ENCODE measurements at regions not wholly inside any gene's neighbourhood (a gene's known extent, or its start where the extent isn't known, plus 50 kb on each side); places are given as distances from the start of the nearest gene placed in this dataset.

DNA sequence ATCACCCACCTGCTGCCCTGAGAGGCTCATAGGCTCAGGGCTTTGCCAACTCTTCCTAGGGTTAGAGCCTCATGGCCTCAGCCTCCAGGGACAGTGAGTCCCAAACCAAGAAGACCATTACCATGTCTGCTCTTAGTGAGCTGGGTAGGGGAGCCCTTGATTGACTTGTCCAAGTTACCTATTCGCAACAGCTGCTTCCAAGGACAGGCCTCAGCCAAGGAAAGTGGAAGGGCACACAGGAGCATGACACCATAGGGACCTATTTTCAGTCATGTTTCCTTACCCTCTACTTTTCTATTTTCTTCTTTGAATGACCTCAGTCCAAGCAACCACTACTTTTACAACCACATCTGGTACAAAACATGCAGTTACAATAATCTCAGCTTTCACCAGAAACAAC is 81.6 kb downstream of the LBH start:
- no peaks in the 10 kb centered on the region for H3K27me3 ChIP-seq (ENCODE audit: insufficient read depth, low read length)
- H3K9me3 Mint-ChIP-seq (ENCODE audit: unreplicated experiment), result peaks cover 7% of the 10 kb centered on the region
- H4K20me1 ChIP-seq (ENCODE audit: insufficient read depth, low read length), result no peaks in the 10 kb centered on the region
- DNase-seq (ENCODE audit: low read depth), result no peak
- H3K4me3 Mint-ChIP-seq (ENCODE audit: unreplicated experiment), result no peak overlapping the region
- H3K9ac ChIP-seq (ENCODE audit: low read length), result no peak overlapping the region
- H3K4me2 ChIP-seq (ENCODE audit: low read length), result no peak overlapping the region
- no peak overlapping the region for H2AFZ ChIP-seq (ENCODE audit: low read depth, low read length)
- no peak for FAIRE-seq
- TF ChIP-seq, protein P1, sequence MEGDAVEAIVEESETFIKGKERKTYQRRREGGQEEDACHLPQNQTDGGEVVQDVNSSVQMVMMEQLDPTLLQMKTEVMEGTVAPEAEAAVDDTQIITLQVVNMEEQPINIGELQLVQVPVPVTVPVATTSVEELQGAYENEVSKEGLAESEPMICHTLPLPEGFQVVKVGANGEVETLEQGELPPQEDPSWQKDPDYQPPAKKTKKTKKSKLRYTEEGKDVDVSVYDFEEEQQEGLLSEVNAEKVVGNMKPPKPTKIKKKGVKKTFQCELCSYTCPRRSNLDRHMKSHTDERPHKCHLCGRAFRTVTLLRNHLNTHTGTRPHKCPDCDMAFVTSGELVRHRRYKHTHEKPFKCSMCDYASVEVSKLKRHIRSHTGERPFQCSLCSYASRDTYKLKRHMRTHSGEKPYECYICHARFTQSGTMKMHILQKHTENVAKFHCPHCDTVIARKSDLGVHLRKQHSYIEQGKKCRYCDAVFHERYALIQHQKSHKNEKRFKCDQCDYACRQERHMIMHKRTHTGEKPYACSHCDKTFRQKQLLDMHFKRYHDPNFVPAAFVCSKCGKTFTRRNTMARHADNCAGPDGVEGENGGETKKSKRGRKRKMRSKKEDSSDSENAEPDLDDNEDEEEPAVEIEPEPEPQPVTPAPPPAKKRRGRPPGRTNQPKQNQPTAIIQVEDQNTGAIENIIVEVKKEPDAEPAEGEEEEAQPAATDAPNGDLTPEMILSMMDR (IDR thresholded peaks at IDR 0.05; ENCODE audit: insufficient read depth, low read depth, low read length), result no peak
- no peak for TF ChIP-seq EZH2 (IDR thresholded peaks at IDR 0.05; ENCODE audit: insufficient read depth, low read length)
- H3K9me3 ChIP-seq (ENCODE audit: insufficient read depth, low read depth, low read length), result no peaks in the 10 kb centered on the region
- H3K27ac ChIP-seq (ENCODE audit: low read depth, low read length), result no peak overlapping the region
- no peak overlapping the region for H3K27ac Mint-ChIP-seq (ENCODE audit: unreplicated experiment)
- peaks cover 5% of the 10 kb centered on the region for H3K27me3 Mint-ChIP-seq (ENCODE audit: low read depth, unreplicated experiment)
- H3K4me1 ChIP-seq (ENCODE audit: insufficient read depth, low read length), result no peaks in the 10 kb centered on the region
- H3K4me1 Mint-ChIP-seq (ENCODE audit: low read depth, unreplicated experiment), result no peaks in the 10 kb centered on the region
- no peaks in the 10 kb centered on the region for H3K36me3 ChIP-seq (ENCODE audit: insufficient read depth, low read length)
- no peaks in the 10 kb centered on the region for H3K79me2 ChIP-seq (ENCODE audit: insufficient read depth, low read length)
- H3K36me3 Mint-ChIP-seq (ENCODE audit: low read depth, unreplicated experiment), result no peaks in the 10 kb centered on the region
- H3K4me3 ChIP-seq (ENCODE audit: insufficient read depth, low read depth, low read length), result no peak overlapping the region

GRCh38 chr2:30314981-30315380 is 83.6 kb downstream of the LBH start:
- DNase-seq (ENCODE audit: low read depth), result no peak
- no peaks in the 10 kb centered on the region for H3K27me3 ChIP-seq (ENCODE audit: insufficient read depth, low read length)
- no peaks in the 10 kb centered on the region for H3K79me2 ChIP-seq (ENCODE audit: insufficient read depth, low read length)
- no peak for FAIRE-seq
- no peak overlapping the region for H3K4me3 Mint-ChIP-seq (ENCODE audit: unreplicated experiment)
- H3K4me1 ChIP-seq (ENCODE audit: insufficient read depth, low read length), result no peaks in the 10 kb centered on the region
- peaks cover 7% of the 10 kb centered on the region for H3K9me3 Mint-ChIP-seq (ENCODE audit: unreplicated experiment)
- no peak overlapping the region for H2AFZ ChIP-seq (ENCODE audit: low read depth, low read length)
- no peak overlapping the region for H3K27ac ChIP-seq (ENCODE audit: low read depth, low read length)
- H4K20me1 ChIP-seq (ENCODE audit: insufficient read depth, low read length), result no peaks in the 10 kb centered on the region
- no peak overlapping the region for H3K27ac Mint-ChIP-seq (ENCODE audit: unreplicated experiment)
- TF ChIP-seq EZH2 (IDR thresholded peaks at IDR 0.05; ENCODE audit: insufficient read depth, low read length), result no peak
- TF ChIP-seq, protein P1 (IDR thresholded peaks at IDR 0.05; ENCODE audit: insufficient read depth, low read depth, low read length), result no peak
- no peak overlapping the region for H3K9ac ChIP-seq (ENCODE audit: low read length)
- no peaks in the 10 kb centered on the region for H3K4me1 Mint-ChIP-seq (ENCODE audit: low read depth, unreplicated experiment)
- H3K9me3 ChIP-seq (ENCODE audit: insufficient read depth, low read depth, low read length), result no peaks in the 10 kb centered on the region
- no peaks in the 10 kb centered on the region for H3K36me3 Mint-ChIP-seq (ENCODE audit: low read depth, unreplicated experiment)
- H3K4me3 ChIP-seq (ENCODE audit: insufficient read depth, low read depth, low read length), result no peak overlapping the region
- H3K27me3 Mint-ChIP-seq (ENCODE audit: low read depth, unreplicated experiment), result peaks cover 10% of the 10 kb centered on the region
- no peak overlapping the region for H3K4me2 ChIP-seq (ENCODE audit: low read length)
- no peaks in the 10 kb centered on the region for H3K36me3 ChIP-seq (ENCODE audit: insufficient read depth, low read length)

GRCh38 chr2:30315391-30316063 is 84.2 kb downstream of the LBH start:
- no peaks in the 10 kb centered on the region for H4K20me1 ChIP-seq (ENCODE audit: insufficient read depth, low read length)
- H3K27ac ChIP-seq (ENCODE audit: low read depth, low read length), result no peak overlapping the region
- Mint-ChIP-seq H3K4me1 (ENCODE audit: low read depth, unreplicated experiment) (no peaks in the 10 kb centered on the region), H3K27ac (ENCODE audit: unreplicated experiment) (no peak overlapping the region), H3K27me3 (ENCODE audit: low read depth, unreplicated experiment) (peaks cover 11% of the 10 kb centered on the region), H3K9me3 (ENCODE audit: unreplicated experiment) (peaks cover 7% of the 10 kb centered on the region), H3K4me3 (ENCODE audit: unreplicated experiment) (no peak overlapping the region), H3K36me3 (ENCODE audit: low read depth, unreplicated experiment) (no peaks in the 10 kb centered on the region)
- H3K79me2 ChIP-seq (ENCODE audit: insufficient read depth, low read length), result no peaks in the 10 kb centered on the region
- no peaks in the 10 kb centered on the region for H3K4me1 ChIP-seq (ENCODE audit: insufficient read depth, low read length)
- no peaks in the 10 kb centered on the region for H3K36me3 ChIP-seq (ENCODE audit: insufficient read depth, low read length)
- peak; percentile 14 for DNase-seq (ENCODE audit: low read depth)
- no peak overlapping the region for H2AFZ ChIP-seq (ENCODE audit: low read depth, low read length)
- H3K9ac ChIP-seq (ENCODE audit: low read length), result no peak overlapping the region
- H3K9me3 ChIP-seq (ENCODE audit: insufficient read depth, low read depth, low read length), result no peaks in the 10 kb centered on the region
- no peak for FAIRE-seq
- TF ChIP-seq, protein P1 (IDR thresholded peaks at IDR 0.05; ENCODE audit: insufficient read depth, low read depth, low read length), result no peak
- no peak for TF ChIP-seq EZH2 (IDR thresholded peaks at IDR 0.05; ENCODE audit: insufficient read depth, low read length)
- no peak overlapping the region for H3K4me2 ChIP-seq (ENCODE audit: low read length)
- no peaks in the 10 kb centered on the region for H3K27me3 ChIP-seq (ENCODE audit: insufficient read depth, low read length)
- no peak overlapping the region for H3K4me3 ChIP-seq (ENCODE audit: insufficient read depth, low read depth, low read length)

All from astrocyte (in vitro differentiated cells and primary cell).